ENCODE measurements at regions not wholly inside any gene's neighbourhood (a gene's known extent, or its start where the extent isn't known, plus 50 kb on each side); places are given as distances from the start of the nearest gene placed in this dataset.

- Histone ChIP-seq H3K4ac (ENCODE audit: low read depth, low read length) (no peak overlapping the region), H3K23ac (ENCODE audit: low read depth, low read length) (no peak overlapping the region), H2BK20ac (ENCODE audit: low read depth, low read length) (no peak overlapping the region), H3K9ac (ENCODE audit: low read depth, low read length) (no peak overlapping the region), H3K4me3 (ENCODE audit: insufficient read depth, low read depth, low read length) (no peak overlapping the region), H3K4me2 (ENCODE audit: low read depth, low read length) (no peak overlapping the region), H2BK5ac (ENCODE audit: low read depth, low read length, poor library complexity, severe bottlenecking) (no peak overlapping the region), H3K4me1 (ENCODE audit: control insufficient read depth, insufficient read depth, low read length) (no peaks in the 10 kb centered on the region), H2AK5ac (ENCODE audit: low read depth, low read length) (no peak overlapping the region), H3K27ac (ENCODE audit: insufficient read depth, low read length) (no peak overlapping the region), H3K27me3 (ENCODE audit: control insufficient read depth, insufficient read depth, low read length) (peaks cover 31% of the 10 kb centered on the region), H3K9me3 (ENCODE audit: control insufficient read depth, insufficient read depth, low read length) (no peaks in the 10 kb centered on the region), H4K20me1 (ENCODE audit: insufficient read depth, low read length) (no peaks in the 10 kb centered on the region), H2AFZ (replicated peaks; ENCODE audit: low read length, poor library complexity) (no peak overlapping the region), H3K14ac (replicated peaks; ENCODE audit: low read depth, low read length) (no peak overlapping the region), H4K91ac (ENCODE audit: insufficient read depth, low read depth, low read length) (no peak overlapping the region), H3K18ac (ENCODE audit: low read depth, low read length) (no peak overlapping the region), H4K8ac (ENCODE audit: low read depth in 2 of 2, low read length in 2 of 2) (no peak overlapping the region), H2AK9ac (replicated peaks; ENCODE audit: low read depth, low read length, poor library complexity) (no peak overlapping the region), H3K79me1 (ENCODE audit: low read depth in 1 of 2, low read length in 2 of 2) (no peaks in the 10 kb centered on the region), H2BK120ac (ENCODE audit: low read depth, low read length) (no peak overlapping the region), H2BK15ac (ENCODE audit: low read depth, low read length) (no peak overlapping the region), H4K5ac (ENCODE audit: low read depth, low read length) (no peak overlapping the region), H3K56ac (ENCODE audit: extremely low read depth, insufficient read depth, low read length) (no peak overlapping the region), H3K9me1 (ENCODE audit: insufficient read depth, low read length) (no peaks in the 10 kb centered on the region), H3K36me3 (ENCODE audit: control insufficient read depth, insufficient read depth, low read length) (no peaks in the 10 kb centered on the region)
- BruUV-seq (replicated peaks): no TSS peak
- intact Hi-C loops (cut with micrococcal nuclease): loop anchor here (2.0 kb wide), 2 partner anchors 287 to 719 kb away; partner anchors contain the start of genes CCDC148 and PKP4
- CTCF ChIA-PET: no interaction called here
- dilution Hi-C loops (cut with HindIII; ENCODE audit: low sequenced_read_pairs, unreplicated experiment): no loop called here
- DNase-seq (no peak), ATAC-seq (ENCODE audit: low read depth) (no peak)
- POLR2A ChIA-PET (ENCODE audit: unreplicated experiment): no interaction called here
- no peak for TF ChIP-seq MAFK (IDR thresholded peaks at IDR 0.05; ENCODE audit: low read depth, low read length)
- no peak for TF ChIP-seq CEBPB (IDR thresholded peaks at IDR 0.05; ENCODE audit: low read depth, low read length)
- TF ChIP-seq CHD1 (IDR thresholded peaks at IDR 0.05; ENCODE audit: low read depth, low read length): no peak
- TF ChIP-seq BHLHE40 (IDR thresholded peaks at IDR 0.05; ENCODE audit: low read depth, low read length): no peak
- no peak for TF ChIP-seq NFE2L2 (IDR thresholded peaks at IDR 0.05; ENCODE audit: low read depth, low read length)
- no peak for TF ChIP-seq CTCF (conservative IDR thresholded peaks at IDR 0.05; ENCODE audit: low read depth, low read length)
- no peak for TF ChIP-seq USF2 (IDR thresholded peaks at IDR 0.05; ENCODE audit: low read depth, low read length)
- in situ Hi-C loops (cut with MboI; ENCODE audit: low sequenced_read_pairs): loop anchor here (10.0 kb wide), 1 partner anchor 289 kb away; the partner anchor contains the start of genes CCDC148 and PKP4
Measured at GRCh38 chr2:158743879-158744278, 51.2 kb upstream of the DAPL1 start.
